ENCODE measurements at regions not wholly inside any gene's neighbourhood (a gene's known extent, or its start where the extent isn't known, plus 50 kb on each side); places are given as distances from the start of the nearest gene placed in this dataset.

GRCh38 chr20:11128220-11128718 is 454.5 kb upstream of the JAG1 start:
- TF ChIP-seq GATA2 (IDR thresholded peaks at IDR 0.05; ENCODE audit: low read depth, low read length) (no peak), GATA3 (IDR thresholded peaks at IDR 0.05; ENCODE audit: low read depth, low read length) (no peak)

Measured in SH-SY5Y (cell line).